Endodermal cell (in vitro differentiated cells): ENCODE measurements at regions not wholly inside any gene's neighbourhood (a gene's known extent, or its start where the extent isn't known, plus 50 kb on each side); places are given as distances from the start of the nearest gene placed in this dataset.

Experiments
- DNase-seq: peaks from one replicate; pipeline ENCODE4 v3.0.0-alpha.2; 2017
- H3K27ac ChIP-seq: 2 replicates; pipeline ENCODE4 v1.5.1; 2013; ENCODE audit warnings: mild to moderate bottlenecking, low read depth, low read length, moderate library complexity
- H3K27me3 ChIP-seq: 2 replicates; pipeline ENCODE4 v1.6.1; 2013; ENCODE audit warnings: mild to moderate bottlenecking, low read length, moderate library complexity; ENCODE audit not compliant: insufficient read depth, control insufficient read depth, poor library complexity, severe bottlenecking
- H3K36me3 ChIP-seq: 2 replicates; pipeline ENCODE4 v1.7.0; 2013; ENCODE audit warnings: mild to moderate bottlenecking, low read length, moderate library complexity; ENCODE audit not compliant: control insufficient read depth, insufficient read depth
- H3K4me1 ChIP-seq: one replicate; pipeline ENCODE4 v1.7.0; 2013; ENCODE audit warnings: low read length; ENCODE audit not compliant: control insufficient read depth, insufficient read depth
- H3K4me3 ChIP-seq: 2 replicates; pipeline ENCODE4 v1.5.1; 2013; ENCODE audit warnings: mild to moderate bottlenecking, low read length, moderate library complexity
- H3K9ac ChIP-seq: 2 replicates; pipeline ENCODE4 v1.6.1; 2013; ENCODE audit warnings: mild to moderate bottlenecking, low read length, moderate library complexity; ENCODE audit not compliant: poor library complexity, severe bottlenecking; ENCODE audit errors: extremely low read depth
- H3K9me3 ChIP-seq: 2 replicates; pipeline ENCODE4 v1.6.1; 2013; ENCODE audit warnings: mild to moderate bottlenecking, low read length, moderate library complexity; ENCODE audit not compliant: control insufficient read depth
- H3K27ac Mint-ChIP-seq: 2 replicates; pipeline ENCODE4 v1.8.0; 2020; ENCODE audit warnings: mixed read lengths
- H3K27me3 Mint-ChIP-seq: 2 replicates; pipeline ENCODE4 v1.8.0; 2021; ENCODE audit warnings: mild to moderate bottlenecking, mixed read lengths; ENCODE audit not compliant: insufficient read depth
- H3K36me3 Mint-ChIP-seq: 2 replicates; pipeline ENCODE4 v1.8.0; 2020; ENCODE audit warnings: low read depth, mixed read lengths
- H3K4me1 Mint-ChIP-seq: 2 replicates; pipeline ENCODE4 v1.8.0; 2020; ENCODE audit warnings: mixed read lengths
- H3K4me3 Mint-ChIP-seq: 2 replicates; pipeline ENCODE4 v1.8.0; 2020; ENCODE audit warnings: mild to moderate bottlenecking, moderate library complexity, mixed read lengths
- H3K9me3 Mint-ChIP-seq: 2 replicates; pipeline ENCODE4 v1.8.0; 2020; ENCODE audit warnings: mild to moderate bottlenecking, mixed read lengths
- WGBS, 2 experiments: methylation state at CpG; one replicate each; pipeline versions ENCODE4 v1.1.5 to v1.1.7; 2013; ENCODE audit warnings: missing lambda C conversion rate in 2 of 2, mixed read lengths in 1 of 2; ENCODE audit not compliant: insufficient coverage in 1 of 2, insufficient read length in 1 of 2; 5-methylcytosine and 5-hydroxymethylcytosine counted together
- TF ChIP-seq, protein P1 (sequence below): fragments of 200-600 bp; sonication (generic); conservative IDR thresholded peaks from 2 replicates; pipeline ENCODE4 v1.5.0; 2021; ENCODE audit warnings: antibody characterized with exemption, mild to moderate bottlenecking

DNA sequence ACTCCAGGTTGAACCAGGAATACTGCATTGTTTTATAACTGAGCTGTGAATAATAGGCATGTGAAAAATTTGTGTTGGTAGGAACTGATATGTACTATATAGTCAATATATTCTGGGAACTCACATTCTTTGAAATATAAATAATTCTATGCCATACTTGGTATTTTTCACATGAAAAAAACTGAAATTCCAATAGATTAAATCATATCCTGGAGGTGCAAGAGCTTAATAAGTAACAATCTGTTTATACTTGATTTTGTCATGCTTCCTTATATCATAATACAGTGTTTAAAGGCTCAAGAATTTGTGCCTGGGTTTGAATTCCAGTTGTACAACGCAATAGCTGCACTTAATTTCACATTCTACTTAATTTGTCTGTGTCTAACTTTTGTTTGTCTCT is 387.0 kb downstream of the USP25 start:
- no peak overlapping the region for H3K4me3 Mint-ChIP-seq
- Histone ChIP-seq H3K9me3 (no peaks in the 10 kb centered on the region), H3K36me3 (no peaks in the 10 kb centered on the region), H3K27ac (no peak overlapping the region), H3K4me3 (no peak overlapping the region), H3K27me3 (no peaks in the 10 kb centered on the region), H3K4me1 (no peaks in the 10 kb centered on the region), H3K9ac (no peak overlapping the region)
- no peaks in the 10 kb centered on the region for H3K27me3 Mint-ChIP-seq
- peaks cover 6% of the 10 kb centered on the region for H3K4me1 Mint-ChIP-seq
- no peak overlapping the region for H3K27ac Mint-ChIP-seq
- no peaks in the 10 kb centered on the region for H3K36me3 Mint-ChIP-seq
- DNase-seq = no peak
- TF ChIP-seq, protein P1, sequence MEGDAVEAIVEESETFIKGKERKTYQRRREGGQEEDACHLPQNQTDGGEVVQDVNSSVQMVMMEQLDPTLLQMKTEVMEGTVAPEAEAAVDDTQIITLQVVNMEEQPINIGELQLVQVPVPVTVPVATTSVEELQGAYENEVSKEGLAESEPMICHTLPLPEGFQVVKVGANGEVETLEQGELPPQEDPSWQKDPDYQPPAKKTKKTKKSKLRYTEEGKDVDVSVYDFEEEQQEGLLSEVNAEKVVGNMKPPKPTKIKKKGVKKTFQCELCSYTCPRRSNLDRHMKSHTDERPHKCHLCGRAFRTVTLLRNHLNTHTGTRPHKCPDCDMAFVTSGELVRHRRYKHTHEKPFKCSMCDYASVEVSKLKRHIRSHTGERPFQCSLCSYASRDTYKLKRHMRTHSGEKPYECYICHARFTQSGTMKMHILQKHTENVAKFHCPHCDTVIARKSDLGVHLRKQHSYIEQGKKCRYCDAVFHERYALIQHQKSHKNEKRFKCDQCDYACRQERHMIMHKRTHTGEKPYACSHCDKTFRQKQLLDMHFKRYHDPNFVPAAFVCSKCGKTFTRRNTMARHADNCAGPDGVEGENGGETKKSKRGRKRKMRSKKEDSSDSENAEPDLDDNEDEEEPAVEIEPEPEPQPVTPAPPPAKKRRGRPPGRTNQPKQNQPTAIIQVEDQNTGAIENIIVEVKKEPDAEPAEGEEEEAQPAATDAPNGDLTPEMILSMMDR = no peak
- no CpG with 5 or more reads among the region's 1 CpG for WGBS, 2 experiments
- H3K9me3 Mint-ChIP-seq = peaks cover 10% of the 10 kb centered on the region

DNA sequence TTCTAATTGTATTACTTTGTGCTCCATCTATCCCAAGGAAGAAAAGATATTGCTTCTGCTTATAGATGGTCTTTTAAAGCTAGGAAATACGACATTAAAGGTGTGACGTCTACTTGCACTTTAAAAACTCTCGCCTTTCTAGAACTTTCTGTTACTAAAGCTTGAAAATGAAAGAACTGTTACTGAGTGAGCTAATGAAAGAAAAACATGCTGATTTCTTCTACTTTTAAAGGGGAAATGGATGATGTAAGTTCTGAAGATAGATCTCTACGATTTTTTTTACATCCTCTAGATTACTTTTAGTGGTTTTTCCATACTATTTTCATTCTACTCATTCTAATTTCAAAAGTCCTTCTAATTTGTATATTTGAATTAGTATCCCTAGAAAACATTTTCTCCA is 387.5 kb downstream of the USP25 start:
- Histone ChIP-seq H3K9ac (no peak overlapping the region), H3K27ac (no peak overlapping the region), H3K9me3 (no peaks in the 10 kb centered on the region), H3K27me3 (no peaks in the 10 kb centered on the region), H3K4me1 (no peaks in the 10 kb centered on the region), H3K4me3 (no peak overlapping the region), H3K36me3 (no peaks in the 10 kb centered on the region)
- DNase-seq = no peak
- H3K27me3 Mint-ChIP-seq = no peaks in the 10 kb centered on the region
- H3K4me3 Mint-ChIP-seq = no peak overlapping the region
- H3K27ac Mint-ChIP-seq = no peak overlapping the region
- 90 to 94% methylated on average over 3 of the region's 4 CpGs for WGBS, 2 experiments
- TF ChIP-seq, protein P1 = no peak
- H3K4me1 Mint-ChIP-seq = peaks cover 6% of the 10 kb centered on the region
- no peaks in the 10 kb centered on the region for H3K36me3 Mint-ChIP-seq
- H3K9me3 Mint-ChIP-seq = peaks cover 10% of the 10 kb centered on the region

DNA sequence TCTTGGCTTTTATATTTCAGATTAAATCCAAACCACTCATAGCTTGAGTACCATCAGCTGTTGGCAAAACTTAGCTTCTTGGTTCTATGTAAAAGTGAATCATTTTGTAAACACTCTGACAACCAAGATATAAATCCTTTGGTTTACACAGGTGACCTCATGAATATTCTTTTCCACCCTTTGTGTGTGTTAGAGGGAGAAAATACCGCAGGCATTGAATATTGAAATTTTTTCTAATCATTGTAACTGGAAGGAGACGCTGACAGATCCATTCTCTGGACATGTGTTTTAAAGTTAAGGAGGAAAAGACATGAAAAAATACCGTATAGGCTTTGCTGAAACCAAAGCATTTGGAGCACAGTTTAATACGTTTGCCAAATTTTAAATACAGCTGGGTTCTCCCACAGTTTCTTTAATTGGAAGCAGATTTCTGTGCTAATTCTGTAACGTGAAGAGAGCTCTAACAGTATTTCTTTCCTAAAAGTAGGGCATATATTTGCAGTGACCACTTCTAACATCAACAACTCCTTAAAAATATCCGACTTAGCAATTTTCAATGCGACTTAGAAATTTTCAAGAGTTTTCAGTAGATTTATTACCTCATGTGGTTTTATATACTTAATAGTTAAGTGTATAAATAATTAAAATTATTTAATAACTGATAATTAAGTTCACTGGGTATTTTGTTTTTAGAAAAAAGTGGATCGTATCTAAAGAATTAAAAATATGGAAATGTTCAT is 388.2 kb downstream of the USP25 start:
- H3K4me1 ChIP-seq = no peaks in the 10 kb centered on the region
- TF ChIP-seq, protein P1 = no peak
- H3K9me3 ChIP-seq = no peaks in the 10 kb centered on the region
- 87 to 93% methylated on average over 4 to 7 of the region's 8 CpGs for WGBS, 2 experiments
- no peaks in the 10 kb centered on the region for H3K36me3 Mint-ChIP-seq
- H3K36me3 ChIP-seq = no peaks in the 10 kb centered on the region
- H3K9me3 Mint-ChIP-seq = peaks cover 9% of the 10 kb centered on the region
- no peak overlapping the region for H3K4me3 ChIP-seq
- no peak overlapping the region for H3K27ac Mint-ChIP-seq
- H3K27me3 ChIP-seq = no peaks in the 10 kb centered on the region
- H3K4me1 Mint-ChIP-seq = peaks cover 4% of the 10 kb centered on the region
- no peaks in the 10 kb centered on the region for H3K27me3 Mint-ChIP-seq
- no peak for DNase-seq
- H3K4me3 Mint-ChIP-seq = no peak overlapping the region
- H3K27ac ChIP-seq = no peak overlapping the region
- no peak overlapping the region for H3K9ac ChIP-seq
